SU-DHL-6 (cell line): ENCODE measurements at regions not wholly inside any gene's neighbourhood (a gene's known extent, or its start where the extent isn't known, plus 50 kb on each side); places are given as distances from the start of the nearest gene placed in this dataset.
A peak's percentile ranks its signal among the peaks of the same experiment; 100 is the strongest.

Experiments used
- H2AFZ ChIP-seq: fragments of 200-600 bp; sonication (generic); 2 replicates; pipeline ENCODE4 v1.6.1; 2014; ENCODE audit warnings: low read depth, mild to moderate bottlenecking, moderate library complexity, mixed read lengths, antibody characterized with exemption, low read length; ENCODE audit not compliant: severe bottlenecking
- H3F3A ChIP-seq: fragments of 200-600 bp; shearing (Covaris generic); 2 replicates; pipeline ENCODE4 v1.6.0; 2016; ENCODE audit warnings: antibody characterized with exemption, mild to moderate bottlenecking; ENCODE audit not compliant: insufficient read depth
- H3K27ac ChIP-seq: fragments of 200-600 bp; sonication (generic); 2 replicates; pipeline ENCODE4 v1.5.1; 2016; ENCODE audit warnings: low read depth, mild to moderate bottlenecking, low read length, moderate library complexity, mixed read lengths
- H3K27me3 ChIP-seq: fragments of 200-600 bp; sonication (generic), shearing (Covaris generic); 2 replicates; pipeline ENCODE4 v1.6.0; 2014; ENCODE audit warnings: mild to moderate bottlenecking, low read length
- H3K36me3 ChIP-seq: fragments of 200-600 bp; sonication (generic); 2 replicates; pipeline ENCODE4 v1.6.1; 2014; ENCODE audit warnings: mild to moderate bottlenecking, low read length, mixed read lengths
- H3K4me2 ChIP-seq: fragments of 300-600, 200-600 bp; shearing (Covaris generic), sonication (generic); 2 replicates; pipeline ENCODE4 v1.6.0; 2014; ENCODE audit warnings: low read length, low read depth, mild to moderate bottlenecking; ENCODE audit not compliant: poor library complexity, severe bottlenecking
- H3K4me3 ChIP-seq: fragments of 200-600 bp; sonication (generic); 2 replicates; pipeline ENCODE4 v1.5.1; 2014; ENCODE audit warnings: antibody characterized with exemption, low read length, mild to moderate bottlenecking, mixed read lengths; ENCODE audit not compliant: insufficient read depth, poor library complexity, severe bottlenecking
- H3K79me2 ChIP-seq: fragments of 200-600 bp; sonication (generic); 2 replicates; pipeline ENCODE4 v1.6.1; 2014; ENCODE audit warnings: mild to moderate bottlenecking, low read length, moderate library complexity; ENCODE audit not compliant: insufficient read depth
- H3K9ac ChIP-seq: fragments of 200-600 bp; sonication (generic); 2 replicates; pipeline ENCODE4 v1.7.0; 2014; ENCODE audit warnings: mild to moderate bottlenecking, low read length
- H3K9me2 ChIP-seq: fragments of 200-600 bp; sonication (generic); replicated peaks from 2 replicates; pipeline ENCODE4 v1.6.1; 2014; ENCODE audit warnings: low read length; ENCODE audit not compliant: insufficient read depth
- H3K9me3 ChIP-seq: fragments of 200-600 bp; sonication (generic); 2 replicates; pipeline ENCODE4 v1.6.1; 2014; ENCODE audit warnings: low read length, mixed read lengths; ENCODE audit not compliant: insufficient read depth
- H4K20me1 ChIP-seq: fragments of 200-600 bp; sonication (generic); 2 replicates; pipeline ENCODE4 v1.6.1; 2014; ENCODE audit warnings: low read depth, mild to moderate bottlenecking, antibody characterized with exemption, low read length, moderate library complexity, mixed read lengths
- CTCF ChIP-seq: fragments of 200-600 bp; sonication (generic); IDR thresholded peaks from one replicate; pipeline ENCODE4 v1.5.1; 2017; ENCODE audit warnings: antibody characterized with exemption, mild to moderate bottlenecking, low read length, moderate library complexity; ENCODE audit not compliant: insufficient read depth, poor library complexity, severe bottlenecking
- EZH2phosphoT487 ChIP-seq: fragments of 200-600 bp; sonication (generic), shearing (Covaris generic); conservative IDR thresholded peaks from 2 replicates; pipeline ENCODE4 v1.6.1; 2018; ENCODE audit warnings: mild to moderate bottlenecking, antibody characterized with exemption, low read length, moderate library complexity, mixed read lengths

DNA sequence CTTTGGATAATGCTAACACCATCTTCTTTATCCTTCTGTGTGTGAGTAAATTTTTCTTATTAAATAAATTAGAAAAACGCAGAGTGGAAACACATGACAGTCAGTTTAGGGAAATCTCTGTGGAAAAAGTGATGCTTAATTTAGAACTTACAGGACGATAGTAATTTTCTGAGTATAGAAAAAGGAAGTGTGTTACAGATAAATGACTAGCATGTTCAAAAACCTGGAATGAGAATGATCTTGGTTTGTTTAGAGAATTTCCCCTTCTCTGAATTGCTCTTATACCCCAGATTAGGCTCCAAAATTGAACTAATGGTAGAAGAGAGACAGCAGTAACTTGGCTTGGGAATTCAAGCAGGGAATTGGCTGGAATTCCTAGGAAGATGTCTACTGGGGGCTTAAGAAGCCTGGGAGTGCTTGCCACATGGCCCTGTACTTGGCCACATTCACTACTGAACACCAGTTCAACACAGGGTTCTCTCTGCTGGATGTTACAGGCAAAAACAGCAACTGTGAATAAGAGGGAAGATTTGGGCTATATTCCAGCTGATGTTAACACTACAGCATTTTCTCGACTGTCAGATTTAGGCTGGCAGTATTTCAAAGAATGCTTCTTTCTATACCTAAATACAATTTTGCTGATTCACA, 1004.2 kb downstream of the TTLL7 start:
- Histone ChIP-seq H3K9ac (no peak overlapping the region), H3K9me3 (no peaks in the 10 kb centered on the region; the same call in 1 of the 2 replicates), H3F3A (no peaks in the 10 kb centered on the region), H3K4me2 (no peak overlapping the region), H3K9me2 (peaks cover 4% of the 10 kb centered on the region; the same call in 1 of the 2 replicates), H3K36me3 (no peaks in the 10 kb centered on the region), H3K4me3 (no peak overlapping the region), H4K20me1 (no peaks in the 10 kb centered on the region), H2AFZ (no peak overlapping the region), H3K27ac (no peak overlapping the region), H3K79me2 (no peaks in the 10 kb centered on the region), H3K27me3 (no peaks in the 10 kb centered on the region)
- TF ChIP-seq CTCF (no peak), EZH2phosphoT487 (no peak)

DNA sequence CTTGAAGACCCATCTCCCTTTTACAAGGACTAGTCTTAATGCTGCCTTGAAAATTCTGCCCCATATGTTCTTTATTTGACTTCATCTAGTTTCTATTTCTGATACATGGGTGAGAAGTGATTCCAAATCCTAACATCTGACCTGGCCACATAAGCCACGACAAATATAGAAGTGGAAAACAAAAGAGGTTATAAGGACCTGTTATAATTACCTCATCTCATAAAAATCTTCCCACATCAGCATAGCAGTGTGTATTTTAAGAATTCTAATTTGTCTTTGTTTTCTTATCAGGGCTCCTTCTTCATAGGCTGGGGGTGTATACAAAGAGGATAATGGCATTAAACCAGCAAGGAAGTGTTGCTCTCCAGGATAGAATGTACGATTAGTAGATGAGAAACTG, 1007.4 kb downstream of the TTLL7 start:
- Histone ChIP-seq H3K79me2 (no peaks in the 10 kb centered on the region), H3K4me3 (no peak overlapping the region), H3K9me2 (no peaks in the 10 kb centered on the region), H2AFZ (no peak overlapping the region), H3K9ac (no peak overlapping the region), H3K36me3 (no peaks in the 10 kb centered on the region), H3K9me3 (no peaks in the 10 kb centered on the region; the same call in 1 of the 2 replicates), H3K4me2 (no peak overlapping the region), H3F3A (no peaks in the 10 kb centered on the region), H3K27me3 (no peaks in the 10 kb centered on the region), H3K27ac (no peak overlapping the region), H4K20me1 (no peaks in the 10 kb centered on the region)
- TF ChIP-seq CTCF (no peak), EZH2phosphoT487 (no peak)

DNA sequence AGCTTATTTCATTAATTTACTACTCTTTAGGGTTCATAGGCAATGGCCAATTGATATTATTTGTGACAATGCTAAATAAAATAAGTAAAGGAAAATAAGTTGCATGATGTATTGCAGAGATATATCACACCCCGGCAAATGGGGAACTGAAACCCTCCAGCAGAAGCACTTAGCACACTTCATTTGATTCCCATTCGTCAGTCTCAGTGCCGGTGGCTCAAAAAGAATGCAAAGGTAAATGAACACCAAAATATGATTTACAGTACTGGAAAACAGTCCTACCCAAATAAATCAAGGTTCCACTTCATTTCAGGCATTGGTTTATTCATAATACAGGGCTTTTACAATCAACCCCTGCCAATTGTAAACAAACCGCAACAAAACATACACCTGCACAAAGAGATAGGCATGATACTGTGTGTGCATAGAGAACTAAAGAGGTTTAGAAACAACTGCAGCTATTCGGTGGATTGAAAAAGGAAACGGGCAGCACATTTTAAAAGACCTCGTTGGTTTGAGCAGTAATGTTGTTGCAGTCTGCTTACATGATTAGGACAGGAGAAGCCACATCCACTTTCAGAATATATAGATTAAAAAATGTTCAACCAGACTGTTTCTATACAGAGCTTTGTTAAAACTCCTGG, 1019.2 kb downstream of the TTLL7 start:
- Histone ChIP-seq H3K79me2 (no peaks in the 10 kb centered on the region), H3F3A (peaks cover 24% of the 10 kb centered on the region), H4K20me1 (no peaks in the 10 kb centered on the region), H3K4me2 (peak overlapping the region; percentile 93), H3K4me3 (peak overlapping the region; percentile 33), H3K27ac (peak overlapping the region; percentile 95), H3K9ac (peak overlapping the region; percentile 43), H3K27me3 (no peaks in the 10 kb centered on the region), H3K36me3 (no peaks in the 10 kb centered on the region), H3K9me2 (no peaks in the 10 kb centered on the region), H2AFZ (peak overlapping the region; percentile 74), H3K9me3 (no peaks in the 10 kb centered on the region)
- TF ChIP-seq CTCF = no peak
- TF ChIP-seq EZH2phosphoT487 = no peak
